Subcutaneous abdominal adipose tissue (tissue), 5 donors: ENCODE measurements at regions not wholly inside any gene's neighbourhood (a gene's known extent, or its start where the extent isn't known, plus 50 kb on each side); places are given as distances from the start of the nearest gene placed in this dataset.
"Not testable (repeated sequence)": the region's sequence is repeated elsewhere in the genome, so short reads cannot be mapped to it uniquely, and the experiment has no call there.

ENCODE experiments used
- H3K27ac ChIP-seq: one replicate; pipeline ENCODE4 v1.7.0; 2013; ENCODE audit warnings: low read depth, mild to moderate bottlenecking, inconsistent platforms, low read length, moderate library complexity
- H3K27me3 ChIP-seq, 5 donors: one replicate each; pipeline ENCODE4 v1.7.0; 2013; ENCODE audit warnings: low read length in 5 of 5, inconsistent platforms in 1 of 5; ENCODE audit not compliant: control insufficient read depth in 5 of 5, insufficient read depth in 4 of 5
- H3K36me3 ChIP-seq, 5 donors: one replicate each; pipeline ENCODE4 v1.7.0; 2013; ENCODE audit warnings: low read length in 5 of 5; ENCODE audit not compliant: control insufficient read depth in 5 of 5, insufficient read depth in 5 of 5
- H3K4me1 ChIP-seq, 5 donors: one replicate each; pipeline ENCODE4 v1.7.0; 2013; ENCODE audit warnings: low read length in 5 of 5, mild to moderate bottlenecking in 3 of 5, moderate library complexity in 1 of 5; ENCODE audit not compliant: control insufficient read depth in 5 of 5, insufficient read depth in 5 of 5
- H3K4me3 ChIP-seq, 5 donors: one replicate each; pipeline ENCODE4 v1.7.0; 2013; ENCODE audit warnings: low read length in 5 of 5, low read depth in 1 of 5
- H3K9ac ChIP-seq, 5 donors: one replicate each; pipeline ENCODE4 v1.7.0; 2013; ENCODE audit warnings: low read length in 5 of 5, mild to moderate bottlenecking in 4 of 5, moderate library complexity in 3 of 5
- H3K9me3 ChIP-seq, 5 donors: one replicate each; pipeline ENCODE4 v1.7.0; 2013; ENCODE audit warnings: low read length in 5 of 5; ENCODE audit not compliant: control insufficient read depth in 5 of 5
- donor health status: healthy.
- donor health status: healthy.
- donor health status: healthy.
- donor health status: healthy.
- donor health status: healthy.

DNA sequence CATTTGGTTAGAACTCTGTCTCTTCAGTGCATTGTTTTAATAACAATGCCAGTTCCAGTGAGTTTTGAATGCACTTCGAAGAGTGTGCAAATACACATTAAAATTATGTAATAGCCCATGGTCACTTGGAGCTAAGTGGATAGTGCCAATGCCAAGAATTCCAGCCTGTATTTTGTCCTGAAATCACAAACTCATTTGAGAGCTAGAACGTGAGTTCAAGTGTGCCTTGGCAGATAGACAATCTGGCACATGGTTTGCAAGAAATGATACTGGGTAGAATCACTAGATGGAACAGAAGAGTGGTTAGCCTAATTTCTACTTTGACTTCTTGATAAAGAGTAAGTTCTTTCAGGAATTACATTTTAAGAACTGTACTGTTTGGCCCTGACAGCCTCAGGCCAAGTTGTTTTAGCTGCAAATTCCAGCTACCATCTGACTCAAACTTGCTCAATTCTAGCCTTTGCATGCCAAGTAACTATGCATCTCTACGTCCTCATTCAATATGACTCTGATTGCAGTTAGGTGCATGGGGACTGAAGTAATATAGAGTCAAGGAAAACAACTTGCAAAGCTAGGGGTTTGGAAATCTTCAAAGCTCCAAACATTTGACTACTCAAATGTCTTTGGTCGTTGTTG, 131.9 kb upstream of the SMIM31 start:
- Histone ChIP-seq H3K4me3 (no peak overlapping the region), H3K27ac (no peak overlapping the region), H3K36me3 (no peaks in the 10 kb centered on the region), H3K9ac (no peak overlapping the region), H3K9me3 (peaks cover 2 to 12% (median 10%) of the 10 kb centered on the region in 5 donors), H3K27me3 (peaks cover 0 to 2% (median 0%) of the 10 kb centered on the region in 5 donors), H3K4me1 (no peaks in the 10 kb centered on the region)

DNA sequence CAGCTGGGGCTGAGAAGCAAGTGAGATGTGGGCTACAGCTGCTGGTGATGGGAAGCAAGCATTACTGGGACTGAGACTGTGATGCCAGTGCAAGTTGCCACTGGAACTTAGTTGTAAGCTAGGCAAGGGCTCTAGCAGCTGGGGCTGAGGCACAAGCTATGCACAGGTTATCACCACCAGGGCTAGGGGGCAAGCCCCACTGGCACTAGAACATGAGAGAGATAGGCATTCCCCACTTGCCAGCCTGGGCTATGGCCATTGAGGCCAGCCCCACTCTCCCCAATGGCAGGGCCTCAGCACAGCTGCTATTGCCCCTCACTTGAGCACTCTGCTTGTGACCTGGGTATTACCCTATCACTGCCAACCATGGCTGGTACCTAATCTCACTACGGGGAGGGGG, 130.8 kb upstream of the SMIM31 start:
- Histone ChIP-seq H3K4me1 (no peaks in the 10 kb centered on the region), H3K36me3 (no peaks in the 10 kb centered on the region), H3K27me3 (no peaks in the 10 kb centered on the region), H3K9me3 (peaks cover 2 to 12% (median 10%) of the 10 kb centered on the region in 5 donors), H3K4me3 (no peak overlapping the region), H3K27ac (no peak overlapping the region), H3K9ac (no peak overlapping the region)

GRCh38 chr4:164639001-164639400, 114.9 kb upstream of the SMIM31 start:
- Histone ChIP-seq H3K27me3 (no peaks in the 10 kb centered on the region), H3K36me3 (no peaks in the 10 kb centered on the region), H3K4me3 (no peak overlapping the region), H3K9ac (no peak overlapping the region), H3K4me1 (no peaks in the 10 kb centered on the region), H3K9me3 (peaks cover 0 to 19% (median 3%) of the 10 kb centered on the region in 5 donors), H3K27ac (no peak overlapping the region)

DNA sequence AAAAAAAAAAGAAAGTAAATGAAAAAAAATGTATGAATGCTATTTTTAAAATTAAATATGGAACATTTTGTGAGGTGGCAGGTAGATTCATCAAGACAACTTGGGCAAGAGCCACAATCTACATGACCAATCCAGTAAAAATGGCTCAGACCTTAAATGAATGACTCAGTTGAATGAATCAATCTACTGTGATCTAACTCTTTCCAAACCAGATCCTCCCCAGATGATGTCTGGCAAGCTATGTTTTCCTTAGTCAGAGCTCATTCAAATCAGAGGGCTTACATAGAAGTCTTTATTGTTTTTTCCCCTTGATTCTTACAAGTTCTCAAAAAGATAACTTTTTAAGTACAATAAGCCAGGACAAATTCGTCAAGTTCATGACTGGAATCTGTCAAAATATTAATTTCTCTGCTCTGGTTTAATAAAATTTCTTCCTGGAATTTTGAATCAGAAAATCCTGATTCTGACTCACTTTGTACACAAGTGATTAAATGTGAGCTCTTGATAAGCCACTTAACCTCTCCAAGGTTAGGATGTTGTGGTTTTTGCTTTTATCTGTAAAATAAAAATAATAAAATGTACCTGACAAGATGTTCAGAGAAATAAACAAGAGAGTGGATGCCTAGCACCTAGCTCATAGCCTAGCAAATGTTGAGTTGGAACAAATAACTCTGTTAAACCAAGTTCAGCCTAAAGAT, 105.6 kb upstream of the SMIM31 start:
- no peaks in the 10 kb centered on the region for H3K9me3 ChIP-seq
- H3K36me3 ChIP-seq: no peaks in the 10 kb centered on the region
- H3K27ac ChIP-seq: no peak overlapping the region
- no peaks in the 10 kb centered on the region for H3K4me1 ChIP-seq
- H3K27me3 ChIP-seq: no peaks in the 10 kb centered on the region
- no peak overlapping the region for H3K4me3 ChIP-seq
- H3K9ac ChIP-seq: no peak overlapping the region

DNA sequence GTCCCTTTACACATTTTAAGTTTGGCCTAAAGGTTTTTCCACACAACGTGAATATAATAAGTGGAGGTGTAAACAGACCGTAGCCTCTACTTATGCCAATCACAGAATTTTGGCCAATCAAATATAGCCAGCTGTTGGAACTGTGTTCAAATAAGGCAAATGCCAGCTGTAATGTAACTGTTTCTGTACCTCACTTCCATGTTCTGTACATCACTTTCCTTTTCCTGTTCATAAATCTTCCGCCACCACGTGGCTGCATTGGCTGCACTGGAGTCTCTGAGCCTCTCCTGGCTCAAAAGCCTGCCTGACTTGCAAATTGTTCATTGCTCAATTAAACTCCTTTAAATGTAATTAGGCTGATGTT, 105.1 kb upstream of the SMIM31 start:
- Histone ChIP-seq H3K4me3 (no peak overlapping the region), H3K4me1 (no peaks in the 10 kb centered on the region), H3K27me3 (no peaks in the 10 kb centered on the region), H3K36me3 (no peaks in the 10 kb centered on the region), H3K9ac (no peak overlapping the region), H3K27ac (no peak overlapping the region), H3K9me3 (no peaks in the 10 kb centered on the region)

DNA sequence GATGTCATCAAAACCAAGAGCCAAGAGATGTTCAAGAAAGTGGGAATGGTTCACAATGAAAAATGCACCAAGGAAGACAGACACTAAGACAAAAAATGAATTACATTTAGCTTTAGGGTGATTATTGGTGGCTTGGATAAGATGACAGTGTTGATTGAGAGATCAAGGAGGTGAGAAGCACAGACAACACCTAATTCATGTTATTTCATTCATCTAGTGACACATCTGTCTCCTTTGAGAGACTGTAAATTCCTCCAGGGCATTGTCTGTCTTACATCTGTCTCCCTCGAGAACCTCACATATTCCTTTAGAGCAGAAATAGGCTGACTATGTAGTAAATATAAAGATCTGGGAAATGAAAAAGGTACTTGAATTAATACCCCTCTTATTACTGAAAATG, 94.2 kb upstream of the SMIM31 start:
- Histone ChIP-seq H3K27ac (no peak overlapping the region), H3K36me3 (no peaks in the 10 kb centered on the region), H3K9ac (no peak overlapping the region), H3K9me3 (peaks cover 0 to 3% (median 0%) of the 10 kb centered on the region in 5 donors), H3K4me3 (no peak overlapping the region), H3K27me3 (no peaks in the 10 kb centered on the region), H3K4me1 (no peaks in the 10 kb centered on the region)

DNA sequence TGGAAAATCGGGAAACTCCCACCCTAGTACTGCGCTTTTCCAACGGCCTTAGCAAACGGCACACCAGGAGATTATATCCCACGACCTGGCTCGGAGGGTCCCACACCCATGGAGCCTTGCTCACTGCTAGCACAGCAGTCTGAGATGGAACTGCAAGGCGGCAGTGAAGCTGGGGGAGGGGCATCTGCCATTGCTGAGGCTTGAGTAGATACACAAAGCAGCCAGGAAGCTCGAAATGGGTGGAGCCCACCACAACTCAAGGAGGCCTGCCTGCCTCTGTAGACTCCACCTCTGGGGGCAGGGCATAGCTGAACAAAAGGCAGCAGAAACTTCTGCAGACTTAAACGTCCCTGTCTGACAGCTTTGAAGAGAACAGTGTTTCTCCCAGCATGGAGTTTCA, 77.8 kb upstream of the SMIM31 start:
- not testable (repeated sequence) for H3K9ac ChIP-seq, H3K27ac ChIP-seq, H3K36me3 ChIP-seq, H3K4me3 ChIP-seq, H3K9me3 ChIP-seq, H3K4me1 ChIP-seq, H3K27me3 ChIP-seq

DNA sequence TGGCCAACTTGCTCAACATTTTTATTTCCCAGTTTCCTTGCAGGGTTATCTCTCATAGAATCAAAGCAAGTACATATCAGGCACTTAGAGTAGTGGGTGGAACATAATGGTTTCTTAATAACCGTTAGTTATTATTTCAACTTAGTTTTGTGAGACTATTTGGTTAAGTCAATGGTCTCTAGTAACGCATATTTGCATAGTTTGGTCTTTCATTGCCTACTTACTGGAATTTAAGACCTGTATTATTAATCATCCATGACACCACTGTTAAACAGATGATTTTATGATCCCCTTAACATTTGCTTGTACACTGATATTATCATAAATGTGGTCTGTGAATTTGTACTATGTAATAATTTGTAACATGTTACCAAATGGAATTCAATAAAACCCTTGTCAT, 70.9 kb upstream of the SMIM31 start:
- Histone ChIP-seq H3K9me3 (no peaks in the 10 kb centered on the region), H3K27me3 (peaks cover 0 to 2% (median 0%) of the 10 kb centered on the region in 5 donors), H3K36me3 (no peaks in the 10 kb centered on the region), H3K4me3 (no peak overlapping the region), H3K27ac (no peak overlapping the region), H3K4me1 (no peaks in the 10 kb centered on the region), H3K9ac (no peak overlapping the region)

DNA sequence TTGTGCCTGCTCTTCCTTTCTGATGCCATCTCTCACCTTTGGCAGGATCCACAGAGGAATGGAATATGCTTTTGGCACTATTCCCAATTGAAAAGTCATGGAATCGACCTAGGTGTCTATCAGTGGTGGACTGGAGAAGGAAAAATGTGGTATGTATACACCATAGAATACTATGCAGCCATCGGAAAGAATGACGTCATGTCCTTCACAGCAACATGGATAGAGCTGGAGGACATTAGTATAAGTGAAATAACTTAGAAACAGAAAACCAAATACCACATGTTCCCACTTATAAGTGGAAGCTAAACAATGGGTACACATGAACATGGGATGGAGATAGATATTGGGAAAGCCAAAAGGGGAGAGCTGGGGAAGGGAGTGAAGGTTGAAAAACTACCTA, 58.3 kb upstream of the SMIM31 start:
- no peaks in the 10 kb centered on the region for H3K9me3 ChIP-seq
- H3K4me3 ChIP-seq: no peak overlapping the region
- no peaks in the 10 kb centered on the region for H3K4me1 ChIP-seq
- H3K27ac ChIP-seq: no peak overlapping the region
- H3K9ac ChIP-seq: no peak overlapping the region
- no peaks in the 10 kb centered on the region for H3K36me3 ChIP-seq
- no peaks in the 10 kb centered on the region for H3K27me3 ChIP-seq

GRCh38 chr4:164700471-164700870, 53.5 kb upstream of the SMIM31 start:
- Histone ChIP-seq H3K9ac (no peak overlapping the region), H3K36me3 (no peaks in the 10 kb centered on the region), H3K9me3 (no peaks in the 10 kb centered on the region), H3K27me3 (no peaks in the 10 kb centered on the region), H3K4me1 (no peaks in the 10 kb centered on the region), H3K4me3 (no peak overlapping the region), H3K27ac (no peak overlapping the region)
